Liver (tissue), 8 donors: ENCODE measurements at regions not wholly inside any gene's neighbourhood (a gene's known extent, or its start where the extent isn't known, plus 50 kb on each side); places are given as distances from the start of the nearest gene placed in this dataset.

Experiments used
- DNase-seq: peaks from one replicate; pipeline ENCODE4 v3.0.0-alpha.2; 2017; ENCODE audit warnings: low spot score
- H3K27ac ChIP-seq, 2 donors: one replicate each; pipeline ENCODE4 v1.7.0; 2013; ENCODE audit warnings: inconsistent platforms in 2 of 2, low read length in 2 of 2, control low read depth in 1 of 2, low read depth in 1 of 2, mild to moderate bottlenecking in 1 of 2
- H3K27me3 ChIP-seq, 4 donors: one replicate each; pipeline versions ENCODE4 v1.6.1 to v1.7.0; 2013; ENCODE audit warnings: low read length in 3 of 4, inconsistent platforms in 1 of 4, mild to moderate bottlenecking in 1 of 4, moderate library complexity in 1 of 4; ENCODE audit not compliant: control insufficient read depth in 4 of 4, insufficient read depth in 4 of 4
- H3K36me3 ChIP-seq, 4 donors: one replicate each; pipeline versions ENCODE4 v1.6.1 to v1.7.0; 2013; ENCODE audit warnings: low read length in 3 of 4, mild to moderate bottlenecking in 3 of 4, low read depth in 1 of 4, moderate library complexity in 1 of 4; ENCODE audit not compliant: control insufficient read depth in 4 of 4, insufficient read depth in 3 of 4
- H3K4me1 ChIP-seq, 4 donors: one replicate each; pipeline versions ENCODE4 v1.6.1 to v1.7.0; 2013; ENCODE audit warnings: low read length in 3 of 4, mild to moderate bottlenecking in 3 of 4, moderate library complexity in 1 of 4; ENCODE audit not compliant: control insufficient read depth in 4 of 4, insufficient read depth in 4 of 4
- H3K4me3 ChIP-seq, 3 donors: one replicate each; pipeline versions ENCODE4 v1.6.1 to v1.7.0; 2013; ENCODE audit warnings: low read length in 3 of 3, control low read depth in 1 of 3, low read depth in 1 of 3, mild to moderate bottlenecking in 1 of 3
- H3K9ac ChIP-seq, 2 donors: one replicate each; pipeline ENCODE4 v1.7.0; 2013; ENCODE audit warnings: low read length in 2 of 2, mild to moderate bottlenecking in 2 of 2, moderate library complexity in 2 of 2, control low read depth in 1 of 2, low read depth in 1 of 2
- H3K9me3 ChIP-seq, 4 donors: one replicate each; pipeline versions ENCODE4 v1.6.1 to v1.7.0; 2013; ENCODE audit warnings: low read length in 3 of 4; ENCODE audit not compliant: control insufficient read depth in 4 of 4
- ATF3 ChIP-seq: IDR thresholded peaks from 2 replicates; pipeline ENCODE4 v1.6.1; 2016; ENCODE audit warnings: antibody characterized with exemption
- CTCF ChIP-seq: fragments of 150-350 bp; IDR thresholded peaks from 2 replicates; pipeline ENCODE4 v1.5.1; 2017; ENCODE audit warnings: improper control_type of control experiment, low read depth, low read length; ENCODE audit not compliant: missing input control
- EGR1 ChIP-seq, 2 donors: IDR thresholded peaks; 2 replicates each; pipeline ENCODE4 v1.6.1; 2016 to 2018; ENCODE audit warnings: antibody characterized with exemption in 2 of 2, low read depth in 2 of 2
- FOXA1 ChIP-seq: IDR thresholded peaks from 2 replicates; pipeline ENCODE4 v1.6.1; 2016; ENCODE audit warnings: antibody characterized with exemption
- FOXA2 ChIP-seq: IDR thresholded peaks from 2 replicates; pipeline ENCODE4 v1.6.1; 2016; ENCODE audit warnings: antibody characterized with exemption
- GABPA ChIP-seq, 2 donors: IDR thresholded peaks in 1 of 2; conservative IDR thresholded peaks in 1 of 2; 2 replicates each; pipeline ENCODE4 v1.6.1; 2016; ENCODE audit warnings: antibody characterized with exemption in 2 of 2, mild to moderate bottlenecking in 1 of 2, moderate library complexity in 1 of 2
- HNF4A ChIP-seq, 2 donors: conservative IDR thresholded peaks; 2 replicates each; pipeline ENCODE4 v1.6.1; 2016; ENCODE audit warnings: antibody characterized with exemption in 2 of 2, mild to moderate bottlenecking in 2 of 2
- HNF4G ChIP-seq: IDR thresholded peaks from 2 replicates; pipeline ENCODE4 v1.6.1; 2016; ENCODE audit warnings: antibody characterized with exemption
- JUND ChIP-seq, 2 donors: IDR thresholded peaks; 2 replicates each; pipeline ENCODE4 v1.6.1; 2016; ENCODE audit warnings: antibody characterized with exemption in 2 of 2
- MAX ChIP-seq: IDR thresholded peaks from 2 replicates; pipeline ENCODE4 v1.6.1; 2016; ENCODE audit warnings: antibody characterized with exemption
- NR2F2 ChIP-seq: IDR thresholded peaks from 2 replicates; pipeline ENCODE4 v1.6.1; 2016; ENCODE audit warnings: antibody characterized with exemption
- RAD21 ChIP-seq, 2 donors: IDR thresholded peaks; 2 replicates each; pipeline ENCODE4 v1.6.1; 2016; ENCODE audit warnings: antibody characterized with exemption in 2 of 2, mild to moderate bottlenecking in 2 of 2
- REST ChIP-seq: IDR thresholded peaks from 2 replicates; pipeline ENCODE4 v1.6.1; 2016; ENCODE audit warnings: antibody characterized with exemption, mild to moderate bottlenecking
- SP1 ChIP-seq: IDR thresholded peaks from 2 replicates; pipeline ENCODE4 v1.6.1; 2018; ENCODE audit warnings: antibody characterized with exemption, mild to moderate bottlenecking
- TAF1 ChIP-seq: conservative IDR thresholded peaks from 2 replicates; pipeline ENCODE4 v1.6.1; 2016; ENCODE audit warnings: antibody characterized with exemption, mild to moderate bottlenecking
- YY1 ChIP-seq: IDR thresholded peaks from 2 replicates; pipeline ENCODE4 v1.6.1; 2016; ENCODE audit warnings: antibody characterized with exemption, mild to moderate bottlenecking
- ZBTB33 ChIP-seq: IDR thresholded peaks from 2 replicates; pipeline ENCODE4 v1.6.1; 2016; ENCODE audit warnings: antibody characterized with exemption
- WGBS: extraction: QIAGEN DNeasy Blood & Tissue Kit; methylation state at CpG from one replicate; pipeline ENCODE4 v1.1.7; 2013; 5-methylcytosine and 5-hydroxymethylcytosine counted together
- donor health status: healthy.
- donor health status: healthy.
- donor health status: healthy.
- donor health status: healthy.
- donor health status: healthy.

GRCh38 chr3:43192028-43192427 is 86.1 kb upstream of the POMGNT2 start (continued):
- no peak for TF ChIP-seq TAF1

- H3K36me3 ChIP-seq, result no peaks in the 10 kb centered on the region
- no peak for DNase-seq
- no peak overlapping the region for H3K9ac ChIP-seq
- whole genome bisulfite sequencing, result 87% methylated on average over 6 of the region's 6 CpGs
- no peak overlapping the region for H3K4me3 ChIP-seq
- no peaks in the 10 kb centered on the region for H3K27me3 ChIP-seq
- peaks cover 0 to 2% (median 0%) of the 10 kb centered on the region in 4 donors for H3K9me3 ChIP-seq
- TF ChIP-seq RAD21 (IDR thresholded peaks at IDR 0.05) (no peak), HNF4A (conservative IDR thresholded peaks at IDR 0.05) (no peak), MAX (no peak), CTCF (no peak), JUND (IDR thresholded peaks at IDR 0.05) (no peak), NR2F2 (no peak), ZBTB33 (no peak), SP1 (no peak), REST (no peak), GABPA (IDR thresholded peaks at IDR 0.05 in 1 of 2, conservative IDR thresholded peaks at IDR 0.05 in 1 of 2) (no peak), ATF3 (no peak), HNF4G (no peak), TAF1 (no peak), EGR1 (IDR thresholded peaks at IDR 0.05; ENCODE audit: low read depth in 2 of 2) (no peak), YY1 (no peak), FOXA1 (no peak), FOXA2 (no peak)
- no peak overlapping the region for H3K27ac ChIP-seq
- peaks cover 0 to 21% (median 10%) of the 10 kb centered on the region in 4 donors for H3K4me1 ChIP-seq
Observed at GRCh38 chr3:43191116-43191515, 85.2 kb upstream of the POMGNT2 start.
